Heart left ventricle (tissue), 16 donors: ENCODE measurements at regions not wholly inside any gene's neighbourhood (a gene's known extent, or its start where the extent isn't known, plus 50 kb on each side); places are given as distances from the start of the nearest gene placed in this dataset.
"Not testable (repeated sequence)": the region's sequence is repeated elsewhere in the genome, so short reads cannot be mapped to it uniquely, and the experiment has no call there.

Experiments used
- ATAC-seq, 4 donors: fragments of 200-7000 bp; cut with Tn5 transposase; one replicate each; pipeline ENCODE4 v1.9.1; 2020 to 2022; ENCODE audit warnings: moderate library complexity in 4 of 4, mild to moderate bottlenecking in 3 of 4, moderate number of reproducible peaks in 1 of 4
- DNase-seq, 5 donors: peaks; one replicate each; pipeline ENCODE4 v3.0.0-alpha.2; 2020
- H3K27ac ChIP-seq, 12 donors: fragments of 200-600 bp; sonication (generic) in 4 of 12; one replicate each; pipeline versions ENCODE4 v1.5.0 to v1.8.0; 2016 to 2022; ENCODE audit warnings: mild to moderate bottlenecking in 2 of 12
- H3K27me3 ChIP-seq, 9 donors: fragments of 200-600 bp; sonication (generic) in 2 of 9; one replicate each; pipeline versions ENCODE4 v1.5.1 to v1.8.0; 2016 to 2022; ENCODE audit warnings: mild to moderate bottlenecking in 3 of 9
- H3K36me3 ChIP-seq, 9 donors: fragments of 200-600 bp; sonication (generic) in 2 of 9; one replicate each; pipeline versions ENCODE4 v1.5.0 to v1.8.0; 2018 to 2022; ENCODE audit warnings: mild to moderate bottlenecking in 2 of 9
- H3K4me1 ChIP-seq, 12 donors: fragments of 200-600 bp; sonication (generic) in 4 of 12; one replicate each; pipeline versions ENCODE4 v1.5.0 to v1.8.0; 2016 to 2022; ENCODE audit warnings: mild to moderate bottlenecking in 3 of 12
- H3K4me3 ChIP-seq, 12 donors: fragments of 200-600 bp; sonication (generic) in 4 of 12; one replicate each; pipeline versions ENCODE4 v1.5.0 to v1.8.0; 2017 to 2022; ENCODE audit warnings: mild to moderate bottlenecking in 9 of 12, moderate library complexity in 4 of 12
- H3K9me3 ChIP-seq, 12 donors: fragments of 200-600 bp; sonication (generic) in 4 of 12; one replicate each; pipeline versions ENCODE4 v1.5.0 to v1.8.0; 2016 to 2022; ENCODE audit warnings: mild to moderate bottlenecking in 1 of 12
- CTCF ChIP-seq, 12 donors: fragments of 200-600 bp; sonication (generic) in 4 of 12; IDR thresholded peaks; one replicate each; pipeline versions ENCODE4 v1.5.0 to v1.8.0; 2018 to 2022; ENCODE audit warnings: antibody characterized with exemption in 12 of 12, mild to moderate bottlenecking in 5 of 12
- POLR2A ChIP-seq, 2 donors: fragments of 450-650 bp; IDR thresholded peaks; one replicate each; pipeline ENCODE4 v1.6.1; 2017; ENCODE audit warnings: antibody characterized with exemption in 2 of 2, mild to moderate bottlenecking in 2 of 2, moderate library complexity in 2 of 2
- WGBS, 4 donors: extraction: QIAGEN DNeasy Blood & Tissue Kit in 2 of 4; methylation state at CpG; one replicate each; pipeline versions ENCODE4 v1.1.5 to v1.1.7; 2013 to 2018; 5-methylcytosine and 5-hydroxymethylcytosine counted together
- intact Hi-C, 10 donors: fragments of 100-400 bp; cut with DNase I; formaldehyde crosslinking; loops; one replicate each; pipeline versions ENCODE4 v1.11.1 to v1.14.2; 2022
- donor health status: ischemic (EF 13 %, LVEDD 7.1; RV severe dilation, severe dysfunction).
- donor health status: healthy with polysubstance abuse.
- donor health status: DM: no; HTN: yes; CAD: no.
- donor health status: DM: no; HTN: no; CAD: no.
- donor health status: ischemic (EF 25% LVEDD 6.9; RV normal size, moderate dysfunction).
- donor health status: ischemic (EF 25% LVEDD 5.7; RV mildly dilated, moderate dysfunction).
- donor health status: healthy.
- donor health status: DM: yes; HTN: yes; CAD: no.
- donor health status: ischemic (EF 35%, LVEDD 5.7; RV mildly dilated, moderate dysfunction).
- donor health status: nonischemic (EF 11% LVEDD 7.7; RV severe dilation, severe dysfunction).
- donor health status: DM: yes; HTN: yes; CAD: no.
- donor health status: PGD.
- donor health status: ischemic (EF 29% LVEDD 5.4; RV normal size, mild dysfunction).
- donor health status: nonischemic (EF 23%, LVEDD 6.1; RV moderate dilation, normal function).

DNA sequence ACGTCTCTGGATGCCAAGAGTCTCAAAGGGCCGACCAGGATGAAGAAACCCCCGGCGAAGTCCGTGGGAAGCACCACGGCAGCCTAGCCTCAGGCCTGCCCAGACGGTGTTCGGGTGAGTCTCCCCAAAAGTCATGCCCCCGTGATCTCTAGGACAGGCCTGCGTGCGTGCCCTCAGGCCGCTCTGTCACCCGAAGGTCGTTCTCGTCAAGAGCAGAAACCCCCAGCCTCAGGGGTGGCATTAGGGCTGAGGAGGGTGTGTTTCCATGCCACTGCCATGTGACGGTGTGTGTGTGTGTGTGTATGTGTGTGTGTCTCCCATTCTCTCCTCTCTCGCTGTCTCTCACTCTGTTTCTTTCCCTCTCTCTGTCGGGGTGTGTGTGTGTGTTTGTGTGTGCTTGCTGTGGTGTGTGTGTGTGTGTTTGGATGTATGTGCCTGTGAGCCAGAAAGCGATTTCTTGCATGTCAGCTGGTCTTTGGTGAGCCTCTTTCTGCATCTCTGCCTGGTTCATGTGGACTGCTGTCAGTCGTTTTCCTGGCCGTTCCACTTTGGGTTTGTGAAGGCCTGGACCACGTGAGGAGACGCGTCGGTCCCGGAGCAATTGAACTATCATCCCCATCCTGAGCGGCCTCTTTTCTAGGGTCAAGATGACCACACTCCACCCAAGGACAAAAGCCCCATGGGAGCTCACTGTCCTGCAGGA is 772.5 kb upstream of the ALG10B start:
- no peak for ATAC-seq
- no peaks in the 10 kb centered on the region for H3K9me3 ChIP-seq
- no peaks in the 10 kb centered on the region for H3K4me1 ChIP-seq
- no peak overlapping the region for H3K4me3 ChIP-seq
- H3K36me3 ChIP-seq = no peaks in the 10 kb centered on the region
- H3K27ac ChIP-seq = no peak overlapping the region
- 87 to 94% (median 92%) methylated on average over 12 to 27 of the region's 27 CpGs for WGBS, 4 donors
- no peak for TF ChIP-seq POLR2A (IDR thresholded peaks at IDR 0.05)
- no peaks in the 10 kb centered on the region for H3K27me3 ChIP-seq
- intact Hi-C loops = no loop called here
- no peak for DNase-seq

DNA sequence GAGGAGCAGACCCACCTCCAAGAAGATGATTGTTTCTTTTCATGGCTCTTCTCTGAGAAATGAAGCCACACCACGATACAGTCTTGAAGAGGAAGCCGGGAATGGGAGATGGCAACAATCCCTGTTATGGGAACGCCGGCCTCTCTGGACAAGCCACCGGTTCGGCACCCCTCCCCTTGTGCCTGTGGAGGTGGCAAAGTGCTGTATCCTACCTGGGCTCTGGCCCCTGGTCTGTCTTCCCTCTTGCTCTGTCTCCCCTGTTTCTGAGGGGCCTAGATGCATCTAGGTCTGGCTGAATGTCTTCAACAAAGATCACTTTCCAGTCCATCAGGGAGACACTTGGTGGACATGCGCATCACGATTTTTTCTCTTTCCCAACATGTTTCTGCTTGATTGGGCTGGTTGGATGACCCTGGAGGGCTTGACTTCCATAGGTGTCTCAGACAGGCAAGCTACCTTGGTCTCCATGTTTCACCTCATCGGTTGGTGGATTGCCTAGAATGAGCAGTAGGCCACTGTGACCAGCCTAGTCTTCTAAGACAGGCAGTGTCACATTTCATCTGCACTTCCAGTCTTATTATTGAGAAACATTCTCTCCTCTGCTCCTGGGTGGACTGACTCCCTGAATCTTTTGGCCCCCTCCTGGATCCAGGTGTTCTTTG is 771.8 kb upstream of the ALG10B start:
- ATAC-seq, H3K27ac ChIP-seq, H3K4me3 ChIP-seq, H3K27me3 ChIP-seq, H3K36me3 ChIP-seq, H3K4me1 ChIP-seq, intact Hi-C loops, DNase-seq, H3K9me3 ChIP-seq: not testable (repeated sequence)
- 74 to 88% (median 82%) methylated on average over 9 of the region's 9 CpGs for WGBS, 4 donors

DNA sequence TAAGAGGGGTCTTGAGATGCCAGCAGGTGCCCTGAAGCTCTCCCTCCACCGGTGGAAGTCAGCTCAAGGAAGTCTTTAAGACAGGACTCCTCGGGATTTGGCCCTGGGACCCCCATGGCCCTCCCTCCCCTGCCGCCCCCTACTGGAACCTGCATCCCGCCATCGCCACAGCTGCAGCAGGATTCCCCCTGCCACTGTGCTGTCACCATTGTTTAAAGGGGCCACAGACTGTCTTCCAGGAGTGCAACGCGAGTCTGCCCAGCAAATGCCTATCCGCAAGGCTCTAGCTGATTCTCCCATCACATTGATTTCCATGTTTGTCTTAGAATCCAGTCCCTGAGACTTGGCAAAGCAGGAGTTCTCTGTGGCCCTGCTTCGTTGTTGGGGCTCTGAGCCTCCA is 770.8 kb upstream of the ALG10B start:
- H3K4me1 ChIP-seq = no peaks in the 10 kb centered on the region
- no peaks in the 10 kb centered on the region for H3K9me3 ChIP-seq
- no peak overlapping the region for H3K27ac ChIP-seq
- WGBS, 4 donors = 79 to 83% (median 81%) methylated on average over 5 to 9 of the region's 9 CpGs
- H3K36me3 ChIP-seq = no peaks in the 10 kb centered on the region
- ATAC-seq = no peak
- TF ChIP-seq POLR2A (IDR thresholded peaks at IDR 0.05) (no peak), CTCF (IDR thresholded peaks at IDR 0.05) (no peak)
- H3K4me3 ChIP-seq = no peak overlapping the region
- intact Hi-C loops = no loop called here
- no peak for DNase-seq
- H3K27me3 ChIP-seq = no peaks in the 10 kb centered on the region

DNA sequence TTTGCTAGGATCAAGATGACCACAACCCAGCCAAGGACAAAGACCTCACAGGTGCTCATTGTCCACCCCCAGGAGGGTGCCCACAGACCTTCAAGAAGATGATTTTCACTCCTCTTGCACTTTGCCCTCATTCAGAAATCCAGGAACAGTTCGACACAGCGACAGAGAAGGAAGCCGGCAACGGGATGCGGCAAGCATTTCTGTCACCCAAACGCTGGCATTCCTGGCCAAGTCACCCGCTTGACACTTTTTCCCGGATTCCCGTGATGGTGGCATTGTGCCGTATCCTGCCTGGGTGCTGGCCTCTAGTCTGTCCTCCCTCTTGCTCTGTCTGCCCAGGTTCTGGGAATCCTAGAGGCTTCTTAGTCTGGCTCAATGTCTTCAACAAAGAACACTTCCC is 770.4 kb upstream of the ALG10B start:
- DNase-seq (no peak), ATAC-seq (no peak)
- no peak for TF ChIP-seq POLR2A (IDR thresholded peaks at IDR 0.05)
- TF ChIP-seq CTCF (IDR thresholded peaks at IDR 0.05) = no peak
- H3K27me3 ChIP-seq = no peaks in the 10 kb centered on the region
- intact Hi-C loops = no loop called here
- no peaks in the 10 kb centered on the region for H3K9me3 ChIP-seq
- no peaks in the 10 kb centered on the region for H3K4me1 ChIP-seq
- no peak overlapping the region for H3K27ac ChIP-seq
- H3K36me3 ChIP-seq = no peaks in the 10 kb centered on the region
- H3K4me3 ChIP-seq = no peak overlapping the region
- WGBS, 4 donors = 87 to 93% (median 92%) methylated on average over 10 of the region's 10 CpGs

GRCh38 chr12:37546901-37547475 is 769.6 kb upstream of the ALG10B start:
- no peak for ATAC-seq
- Histone ChIP-seq H3K9me3 (no peaks in the 10 kb centered on the region), H3K27ac (no peak overlapping the region), H3K36me3 (no peaks in the 10 kb centered on the region), H3K4me3 (no peak overlapping the region), H3K4me1 (no peaks in the 10 kb centered on the region), H3K27me3 (no peaks in the 10 kb centered on the region)
- 76 to 83% (median 80%) methylated on average over 11 to 20 of the region's 20 CpGs for WGBS, 4 donors
- no peak for DNase-seq
- intact Hi-C loops = no loop called here
- TF ChIP-seq CTCF (IDR thresholded peaks at IDR 0.05) = no peak
- TF ChIP-seq POLR2A (IDR thresholded peaks at IDR 0.05) = no peak
